ENCODE measurements at regions not wholly inside any gene's neighbourhood (a gene's known extent, or its start where the extent isn't known, plus 50 kb on each side); places are given as distances from the start of the nearest gene placed in this dataset.

DNA sequence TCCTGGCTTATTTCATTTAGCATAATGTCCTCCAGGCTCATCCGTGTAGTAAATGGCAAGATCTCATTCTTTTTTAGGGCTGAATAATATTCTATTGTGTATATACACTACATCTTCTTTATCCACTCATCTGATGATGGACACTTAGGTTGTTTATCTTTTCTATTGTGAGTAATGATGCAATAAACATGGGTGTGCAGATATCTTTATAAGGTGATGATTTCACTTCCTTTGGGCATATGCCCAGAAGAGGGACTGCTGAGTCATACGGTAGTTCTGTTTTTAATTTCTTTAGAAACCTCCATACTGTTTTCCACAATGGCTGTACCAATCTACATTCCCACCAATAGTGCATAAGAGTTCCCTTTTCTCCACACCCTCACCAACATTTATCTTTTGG is 317.6 kb upstream of the CNKSR2 start:
- DNase-seq, result no peak

DNA sequence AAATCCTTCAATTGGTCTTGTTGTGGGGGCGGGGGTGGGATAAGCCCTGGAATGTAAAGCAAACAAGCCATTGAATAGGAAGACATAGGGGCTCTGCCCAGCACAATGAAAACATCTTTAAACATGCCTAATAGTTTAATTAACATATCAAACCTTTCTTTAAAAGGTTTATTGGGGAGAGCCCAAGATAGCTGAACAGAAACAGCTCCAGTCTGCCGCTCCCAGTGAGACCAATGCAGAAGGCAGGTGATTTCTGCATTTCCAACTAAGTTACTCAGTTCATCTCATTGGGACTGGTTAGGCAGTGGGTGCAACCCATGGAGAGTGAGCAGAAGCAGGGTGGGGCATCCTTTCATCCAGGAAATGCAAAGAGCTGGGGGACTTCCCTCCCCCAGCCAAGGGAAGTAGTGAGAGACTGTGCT is 327.2 kb upstream of the CNKSR2 start:
- DNase-seq, result no peak

DNA sequence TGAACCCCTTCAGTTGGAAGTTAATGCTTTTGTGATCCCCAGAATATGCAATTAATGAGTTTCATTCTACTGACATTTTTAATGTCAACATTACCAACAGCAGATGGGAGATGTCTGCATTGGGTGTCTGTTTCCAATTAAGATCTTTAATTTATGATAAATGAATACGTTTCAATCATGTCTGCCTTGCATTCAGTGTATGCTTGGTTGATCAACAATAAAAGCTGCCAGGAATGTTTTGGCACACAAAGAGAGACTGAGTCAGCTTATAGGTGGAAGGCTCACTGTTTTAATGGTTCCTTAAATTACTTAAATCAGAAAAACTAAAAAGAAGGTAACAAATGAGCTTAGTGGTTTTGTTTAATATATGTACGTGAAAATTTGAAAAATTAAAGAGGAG is 359.9 kb upstream of the CNKSR2 start:
- no peak for DNase-seq

DNA sequence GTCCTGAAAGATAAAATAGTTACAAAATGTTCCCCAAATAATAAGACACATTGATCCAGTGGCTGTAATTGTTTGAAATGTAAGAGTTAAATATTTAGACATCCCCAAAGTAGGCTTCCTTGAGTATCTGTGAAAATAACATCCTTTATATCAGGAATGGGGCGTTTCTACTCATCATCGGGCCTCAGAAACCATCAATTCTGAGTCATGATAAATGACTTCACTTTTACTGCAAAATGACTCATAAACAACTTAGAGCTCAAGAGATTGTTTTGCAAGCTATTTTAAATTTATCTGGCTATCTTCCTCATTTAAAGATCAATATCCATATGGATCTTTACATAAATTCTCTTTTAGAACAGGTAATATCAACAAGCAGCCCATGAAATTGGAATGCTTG is 369.4 kb upstream of the CNKSR2 start:
- no peak for DNase-seq

DNA sequence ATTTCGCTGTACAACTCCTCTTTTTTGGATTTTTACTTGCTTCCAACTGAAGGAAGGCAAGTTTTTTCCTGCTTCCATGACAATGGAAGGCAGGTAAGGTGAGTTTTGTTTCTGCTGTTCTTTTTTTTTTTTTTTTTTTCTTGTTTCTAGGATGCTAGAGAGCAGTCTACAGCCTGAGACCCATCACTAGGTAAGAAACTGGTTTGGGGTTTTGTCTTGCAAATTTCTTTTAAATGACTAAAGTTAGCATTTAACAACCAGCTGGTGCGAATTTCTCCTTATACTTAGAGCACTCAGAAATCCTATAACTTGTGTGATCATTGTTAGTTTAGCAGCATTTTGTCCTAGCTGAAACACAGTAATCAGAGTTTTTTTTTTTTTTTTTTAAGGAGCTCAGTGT is 378.4 kb upstream of the CNKSR2 start:
- no peak for DNase-seq

DNA sequence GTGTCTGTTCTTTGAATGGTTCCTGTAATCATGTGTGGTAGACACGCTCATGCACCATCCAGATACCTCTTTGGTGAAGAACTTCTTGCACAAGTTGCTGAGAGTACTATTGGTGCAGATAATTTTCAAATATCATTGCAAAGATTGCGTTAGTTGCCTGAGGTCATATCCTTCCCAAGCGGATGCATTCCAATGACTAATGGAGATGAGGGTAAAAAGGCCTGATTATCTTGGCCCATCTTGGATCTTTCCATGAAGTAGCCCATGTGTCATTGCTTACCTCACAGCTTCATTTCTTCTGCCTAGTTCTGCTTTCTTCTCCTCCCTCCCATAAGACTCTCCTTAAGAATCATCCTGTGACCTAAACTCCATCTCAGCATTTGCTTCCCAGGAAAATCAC is 384.9 kb upstream of the CNKSR2 start:
- DNase-seq, result no peak

DNA sequence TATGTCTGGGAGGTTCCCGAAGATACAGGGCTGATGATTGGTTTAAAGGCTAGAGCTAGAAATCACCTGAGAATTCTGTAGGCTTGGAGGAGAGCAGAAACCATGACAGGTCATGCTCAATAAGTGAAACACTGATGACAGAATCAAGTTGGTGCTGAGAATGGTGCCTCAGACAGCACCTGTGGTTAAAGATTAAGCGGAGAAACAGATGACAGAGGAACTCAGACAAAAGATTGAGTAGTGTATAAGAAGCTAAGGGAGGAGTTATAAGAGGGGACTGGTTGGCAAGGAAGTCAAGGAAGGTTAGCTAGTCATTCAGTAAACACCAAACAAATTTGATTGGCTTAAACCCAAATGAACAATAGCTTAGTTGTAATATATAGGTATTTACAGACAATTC is 385.4 kb upstream of the CNKSR2 start:
- no peak for DNase-seq

DNA sequence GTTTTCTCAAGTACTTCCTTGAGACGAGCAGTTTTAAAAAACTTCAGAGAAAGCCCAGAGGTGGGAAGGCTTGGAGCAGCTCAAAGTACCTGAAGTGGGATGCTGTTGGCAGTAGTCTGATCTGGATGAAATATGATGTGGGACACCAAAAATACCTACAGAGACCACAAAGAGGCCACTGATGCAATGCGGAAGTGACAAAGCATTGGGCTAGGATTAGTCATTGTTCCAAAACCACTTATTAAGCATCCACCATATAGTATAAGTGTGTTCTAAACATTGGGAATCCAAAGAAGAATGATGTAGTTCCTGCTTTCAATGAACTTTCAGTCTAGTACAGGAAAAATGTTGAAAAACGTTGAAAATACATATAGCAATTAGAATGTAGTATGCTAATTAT is 386.1 kb upstream of the CNKSR2 start:
- DNase-seq, result no peak

DNA sequence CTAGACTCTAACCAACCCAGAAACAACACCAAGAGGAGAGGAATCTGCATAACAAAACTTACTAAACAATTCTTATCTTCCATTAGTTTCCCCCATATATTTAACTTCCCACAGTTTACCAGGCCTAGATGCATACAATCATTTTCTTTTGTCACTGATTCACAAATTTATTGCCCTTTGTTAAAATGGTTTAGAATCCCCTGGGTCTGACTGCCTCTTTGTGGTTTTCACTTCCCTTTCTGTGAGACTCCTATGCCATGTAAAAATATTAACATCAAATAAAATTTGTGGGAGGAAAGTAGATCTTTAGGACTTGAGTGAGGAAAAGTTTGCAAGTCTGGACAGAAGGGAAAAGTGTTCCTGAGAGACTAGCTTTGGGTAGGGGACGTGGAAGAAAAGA is 393.8 kb upstream of the CNKSR2 start:
- no peak for DNase-seq

DNA sequence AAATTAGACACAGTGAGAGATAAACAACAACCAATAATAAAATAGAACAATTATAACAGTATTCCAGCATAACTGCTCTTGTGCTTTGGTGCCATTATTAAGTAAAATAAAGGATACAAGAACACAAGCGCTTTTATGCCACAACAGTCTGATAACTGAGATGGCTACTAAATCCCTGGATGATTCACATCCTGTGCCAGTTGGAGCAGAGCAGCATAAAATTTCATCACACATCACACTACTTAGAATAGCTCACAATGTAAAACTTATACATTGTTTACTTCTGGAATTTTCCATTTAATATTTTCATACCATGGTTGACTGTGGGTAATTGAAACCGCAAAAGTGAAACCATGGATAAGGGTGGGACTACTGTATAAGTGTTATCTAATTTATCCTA is 399.9 kb upstream of the CNKSR2 start:
- DNase-seq, result no peak

DNA sequence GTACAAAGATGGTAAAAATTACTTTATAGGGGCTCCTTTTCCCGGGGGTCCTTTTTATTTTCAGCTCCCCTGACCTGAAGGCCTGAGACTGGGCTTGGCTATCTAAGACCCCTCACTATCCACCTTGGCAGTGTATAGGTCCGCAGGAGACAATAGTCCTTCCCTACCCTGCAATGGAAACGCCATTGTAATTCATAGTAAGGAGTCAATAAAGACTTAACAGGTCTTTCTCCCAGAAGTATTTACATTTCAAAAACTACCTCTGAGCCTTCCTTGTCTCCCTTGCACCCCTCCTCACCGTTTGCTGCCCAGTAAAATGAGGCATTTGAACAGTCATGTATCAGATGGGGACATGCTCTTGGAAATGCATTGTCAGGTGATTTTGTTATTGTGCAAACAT is 401.2 kb upstream of the CNKSR2 start:
- DNase-seq, result no peak

DNA sequence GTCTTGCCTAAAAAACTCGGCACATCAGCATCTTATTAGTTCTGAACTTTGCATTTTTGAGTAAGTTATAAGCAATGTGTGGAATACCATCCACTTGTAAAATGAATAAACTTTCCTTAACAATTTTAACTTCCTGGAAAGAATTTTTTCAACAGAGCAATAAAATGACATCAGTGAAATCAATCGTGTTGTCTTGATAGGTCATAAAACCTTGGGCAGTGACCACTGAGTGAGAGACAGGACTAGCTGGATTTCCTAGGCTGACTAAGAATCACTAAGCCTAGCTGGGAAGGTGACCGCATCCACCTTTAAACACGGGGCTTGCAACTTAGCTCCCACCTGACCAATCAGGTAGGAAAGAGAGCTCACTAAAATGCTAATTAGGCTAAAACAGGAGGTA is 403.0 kb upstream of the CNKSR2 start:
- DNase-seq, result no peak

DNA sequence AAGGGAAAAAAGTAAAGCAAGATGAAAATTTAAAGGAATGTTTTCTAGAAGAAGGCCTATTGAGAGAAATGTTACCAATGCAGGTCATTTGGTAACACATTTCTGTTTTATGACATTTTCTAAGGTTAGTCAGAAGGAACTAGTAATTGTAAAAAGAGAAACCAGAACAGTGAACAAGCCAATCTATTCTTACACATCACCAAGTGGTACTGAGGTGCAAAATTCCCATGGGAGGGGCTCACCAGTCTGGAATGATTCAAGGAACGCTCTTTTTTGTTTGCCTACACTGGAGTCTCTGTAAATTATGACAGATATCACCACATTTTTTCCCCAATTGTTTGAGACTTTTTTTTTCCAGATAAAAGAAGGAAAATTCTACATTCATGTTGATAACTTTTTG is 404.7 kb upstream of the CNKSR2 start:
- no peak for DNase-seq

DNA sequence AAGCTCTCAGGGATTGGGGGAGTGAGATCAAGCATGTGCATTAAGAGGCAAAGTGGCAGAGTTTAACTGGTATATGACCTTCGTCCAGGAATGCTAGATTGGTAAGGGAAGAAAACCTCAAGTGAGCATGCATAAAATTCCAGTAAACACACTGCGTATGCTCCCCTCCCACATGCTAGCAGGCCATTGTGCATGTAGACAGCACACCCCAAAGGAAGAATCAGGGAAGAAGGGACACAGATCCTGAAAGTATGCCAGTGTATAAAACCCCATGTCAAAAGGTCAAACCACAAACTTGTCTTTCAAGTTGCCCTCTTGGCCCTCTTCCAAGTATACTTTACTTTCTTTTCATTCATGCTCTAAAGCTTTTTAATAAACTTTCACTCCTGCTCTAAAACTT is 405.2 kb upstream of the CNKSR2 start:
- no peak for DNase-seq

DNA sequence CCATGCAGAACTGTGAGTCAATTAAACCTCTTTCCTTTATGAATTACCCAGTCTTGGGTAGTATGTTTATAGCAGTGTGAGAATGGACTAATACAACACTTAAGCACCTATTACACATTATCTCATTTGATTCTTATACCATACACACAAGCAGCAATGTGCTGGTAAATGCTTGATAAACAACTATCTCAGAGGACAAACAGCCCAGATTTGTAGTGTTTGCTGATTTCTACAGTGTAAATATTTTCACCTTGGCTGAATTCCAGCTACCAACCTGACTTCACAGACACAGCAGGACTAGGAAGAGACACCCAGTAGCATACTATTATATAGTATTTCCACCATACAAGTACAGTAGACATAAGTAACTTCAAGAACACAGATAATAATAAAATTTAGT is 406.5 kb upstream of the CNKSR2 start:
- DNase-seq, result no peak

DNA sequence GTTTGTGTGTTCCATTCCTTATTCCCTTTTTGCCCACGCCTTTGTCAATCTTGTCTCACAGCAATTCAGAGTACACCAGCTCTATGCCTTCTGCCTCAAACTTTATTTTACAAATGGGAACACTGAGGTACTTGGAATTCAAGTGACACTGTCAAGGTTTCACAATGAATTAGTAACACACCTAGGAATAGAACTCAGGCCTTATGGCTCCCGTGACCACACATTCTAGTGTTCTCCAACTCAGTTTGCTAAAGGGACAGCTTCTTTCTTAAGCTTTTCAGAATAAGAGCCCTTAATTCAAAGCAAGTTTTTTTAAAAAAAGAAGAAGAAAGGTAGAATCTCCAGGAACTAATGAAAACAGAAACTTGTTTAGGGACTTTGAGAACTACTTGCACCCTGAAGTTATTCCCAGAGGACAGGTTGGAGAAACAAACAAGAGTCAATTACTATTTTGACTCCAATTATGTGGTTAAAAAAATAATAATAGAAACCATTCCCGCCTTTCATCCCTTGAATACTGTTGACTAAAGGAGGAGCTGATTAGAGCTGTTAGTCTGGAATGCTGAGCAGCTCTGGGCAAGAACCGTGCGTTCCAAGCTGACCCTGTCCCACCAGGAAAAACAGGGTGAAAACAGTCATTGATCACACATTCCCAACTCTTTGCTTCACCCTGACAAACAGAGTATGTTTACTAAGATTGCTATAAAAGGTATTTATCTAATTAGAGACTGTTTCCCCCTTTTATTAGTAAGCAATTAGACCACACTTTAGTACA is 408.8 kb upstream of the CNKSR2 start:
- DNase-seq, result no peak

DNA sequence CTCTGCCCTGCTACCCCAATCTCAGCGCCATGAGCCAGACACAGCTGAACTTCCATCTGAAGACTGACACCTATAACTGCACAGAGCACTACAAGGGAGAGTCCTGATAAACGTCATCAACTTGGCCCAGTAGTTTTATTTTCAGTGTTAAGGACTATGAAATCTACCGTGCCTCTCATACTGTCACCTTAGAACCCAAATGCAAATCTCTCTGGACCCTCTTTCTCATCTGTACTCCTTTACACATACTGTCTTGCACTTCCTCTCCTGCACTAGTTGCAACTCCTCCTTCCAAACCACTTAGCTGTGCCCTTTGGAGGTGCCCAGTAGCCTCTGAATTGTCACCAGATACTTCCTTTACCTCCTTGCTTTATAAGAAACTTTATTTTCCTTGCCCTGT is 420.2 kb upstream of the CNKSR2 start:
- no peak for DNase-seq

DNA sequence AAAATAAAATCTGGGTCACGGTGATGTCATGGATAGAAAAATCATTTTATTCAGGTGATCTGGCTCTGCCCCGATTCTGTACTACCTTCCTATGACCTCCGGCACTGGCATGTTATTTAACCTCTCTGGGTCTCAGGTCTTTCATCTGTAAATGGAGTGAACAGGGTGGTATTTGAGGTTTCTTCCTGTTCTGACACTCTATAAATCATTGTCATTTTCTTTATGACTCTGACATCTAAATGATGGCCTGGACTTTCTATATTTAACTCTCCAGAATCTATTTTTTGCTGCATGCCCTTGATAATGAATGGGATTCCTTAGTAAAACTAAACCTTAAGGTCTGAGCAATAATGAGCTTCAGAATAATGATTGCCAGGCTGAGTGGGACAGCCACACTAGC is 422.0 kb upstream of the CNKSR2 start:
- no peak for DNase-seq

DNA sequence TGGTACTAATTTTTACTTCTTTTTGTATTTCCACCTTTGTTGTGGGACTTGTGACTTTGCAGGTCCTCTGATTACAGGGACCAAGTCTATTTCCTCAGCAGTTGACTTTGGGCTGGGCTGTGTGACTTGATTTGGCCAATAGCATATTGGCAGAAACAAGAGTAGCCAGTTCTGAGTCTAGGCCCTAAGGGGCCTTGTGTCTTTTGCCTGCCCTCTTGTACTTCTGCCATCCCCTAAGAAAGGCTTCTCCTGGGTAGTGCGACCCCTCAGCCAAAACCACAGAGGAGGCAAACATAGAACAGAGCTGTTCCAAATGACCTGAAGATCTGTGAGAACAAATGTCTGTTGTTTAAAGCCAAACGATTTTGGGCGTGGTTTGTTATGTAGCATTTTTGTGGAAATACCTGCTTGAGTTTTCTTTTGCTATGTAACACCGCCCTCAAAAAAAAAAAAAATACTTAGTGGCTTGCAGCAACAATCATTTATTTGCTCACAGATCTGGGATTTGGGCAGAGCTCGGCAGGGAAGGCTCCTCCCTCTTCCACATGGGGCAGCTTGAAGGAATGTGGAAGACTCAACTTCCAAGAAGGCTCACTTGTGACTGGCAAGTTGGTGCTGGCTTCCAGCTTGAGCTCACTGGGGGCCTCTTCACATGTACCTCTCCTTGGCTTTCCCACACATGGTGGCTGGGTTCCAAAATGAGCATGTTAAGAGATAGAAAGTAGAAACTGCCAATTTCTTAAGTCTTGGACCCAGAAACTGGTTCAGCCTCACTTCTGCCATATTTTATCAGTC is 423.0 kb upstream of the CNKSR2 start:
- no peak for DNase-seq

DNA sequence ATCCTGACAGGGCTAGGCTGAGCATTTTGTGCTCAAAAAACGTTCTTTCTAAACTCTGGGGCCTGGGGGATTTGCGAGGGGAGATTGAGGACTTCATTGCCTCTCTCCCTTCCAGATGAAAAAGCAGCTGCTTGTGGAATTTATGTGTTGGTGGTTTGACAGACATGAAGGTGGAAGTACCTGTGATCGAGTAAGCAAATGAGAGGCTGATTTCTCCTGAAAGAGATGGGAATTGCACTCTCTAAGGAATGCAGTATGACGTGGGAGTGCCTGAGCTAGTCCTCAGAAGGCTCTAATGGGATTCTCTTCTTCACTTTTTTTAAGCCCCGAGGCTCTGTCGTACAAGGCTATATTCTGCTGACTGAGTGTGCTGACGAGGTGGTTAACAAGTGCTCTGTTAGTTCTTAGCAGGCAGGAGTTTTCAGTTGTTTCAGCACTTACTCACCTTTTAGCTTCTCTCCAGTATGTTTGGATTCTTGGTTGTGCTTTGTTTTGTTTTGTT is 426.8 kb upstream of the CNKSR2 start:
- no peak for DNase-seq

DNA sequence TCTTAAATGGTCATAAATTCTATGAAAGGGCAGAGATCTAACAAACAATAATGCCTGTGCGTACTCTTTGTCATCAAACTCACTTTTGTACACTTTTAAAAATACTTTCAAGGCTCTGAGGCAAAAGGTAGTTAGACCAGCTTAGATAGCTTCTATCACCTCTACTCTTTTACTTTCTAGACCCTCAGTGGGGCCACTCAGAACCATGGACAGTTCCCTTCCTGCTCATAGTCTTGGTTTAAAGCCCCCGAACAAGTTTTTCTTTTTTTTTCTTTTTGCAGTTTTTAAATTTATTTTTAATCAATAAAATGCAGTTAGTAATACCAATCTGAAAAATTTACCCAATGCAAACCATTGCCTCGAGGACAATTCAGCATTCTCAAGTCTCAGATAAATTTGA is 460.5 kb upstream of the CNKSR2 start:
- DNase-seq, result no peak

DNA sequence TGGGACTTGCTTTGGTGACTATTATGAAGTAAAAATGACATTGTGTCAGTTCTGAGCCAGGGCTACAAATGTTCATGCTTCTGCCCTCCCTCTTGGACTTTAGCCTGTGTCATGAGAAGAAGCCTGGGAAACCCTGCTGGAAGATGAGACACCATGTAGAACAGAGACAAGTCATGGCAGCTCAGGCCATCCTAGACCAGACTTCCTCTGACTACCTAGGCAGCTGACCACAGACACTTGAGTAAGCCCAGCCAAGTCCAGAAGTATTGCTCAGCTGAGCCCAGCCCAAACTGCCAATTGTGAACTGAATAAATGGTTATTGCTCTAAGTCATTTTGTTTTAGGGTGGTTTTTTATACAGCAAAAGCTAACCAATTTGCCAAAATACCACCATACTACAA is 467.6 kb upstream of the CNKSR2 start:
- no peak for DNase-seq

DNA sequence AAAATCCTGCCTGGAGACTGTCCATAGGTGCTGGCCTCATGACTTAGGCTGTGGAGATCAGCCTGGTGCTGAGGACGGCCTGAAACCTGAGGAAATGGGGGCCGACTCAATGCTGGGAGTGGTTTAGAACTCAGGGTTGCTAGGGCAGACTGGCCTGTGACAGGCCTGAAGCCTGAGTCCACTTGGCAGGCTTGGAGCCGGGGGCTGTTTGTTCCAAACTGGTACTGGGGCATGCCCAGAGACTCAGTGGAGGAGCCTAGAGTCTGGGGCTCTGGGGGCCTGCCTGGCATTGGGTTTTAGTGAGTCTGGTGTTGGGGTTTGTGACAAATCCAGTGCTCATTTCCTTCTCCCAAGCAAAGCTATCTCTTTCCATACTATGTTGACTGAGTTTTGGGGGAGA is 489.7 kb upstream of the CNKSR2 start:
- DNase-seq, result no peak

DNA sequence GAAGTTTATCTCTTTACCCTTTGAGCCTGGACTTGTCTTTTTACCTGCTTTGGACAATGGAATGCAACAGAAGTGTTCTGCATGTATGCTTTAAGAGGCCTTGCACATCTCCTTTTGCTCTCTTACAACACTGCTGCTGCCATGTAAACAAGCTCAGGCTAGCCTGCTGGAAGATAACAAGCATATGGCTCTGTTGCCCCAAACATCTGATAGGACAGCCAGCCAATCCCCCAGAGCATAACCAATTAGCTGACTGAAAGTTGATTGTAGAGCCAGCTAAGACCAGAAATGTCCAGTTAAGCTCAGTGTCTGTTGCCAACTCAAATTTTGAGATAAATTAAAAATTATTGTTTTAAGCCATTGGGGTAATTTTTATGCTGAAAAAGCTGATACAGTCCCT is 510.6 kb upstream of the CNKSR2 start:
- DNase-seq, result no peak

DNA sequence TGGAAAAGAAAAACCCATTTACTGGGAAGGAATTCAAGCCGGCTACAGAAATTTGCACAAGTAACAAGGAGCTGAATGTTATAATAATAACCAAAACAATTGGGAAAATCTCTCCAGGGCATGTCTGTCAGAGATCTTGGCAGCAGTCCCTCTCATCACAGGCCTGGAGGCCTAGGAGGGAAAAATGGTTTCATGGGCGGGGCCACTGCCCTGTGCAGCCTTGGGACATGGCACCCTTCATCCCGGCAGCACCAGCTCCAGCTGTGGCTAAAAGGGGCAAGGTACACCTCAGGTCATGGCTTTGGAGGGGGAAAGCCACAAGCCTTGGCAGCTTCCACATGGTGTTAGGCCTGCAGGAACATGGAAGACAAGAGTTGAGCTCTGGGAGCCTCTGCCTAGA is 513.1 kb upstream of the CNKSR2 start:
- DNase-seq, result no peak
